CD14-positive monocyte (primary cell): ENCODE measurements at regions not wholly inside any gene's neighbourhood (a gene's known extent, or its start where the extent isn't known, plus 50 kb on each side); places are given as distances from the start of the nearest gene placed in this dataset.

Experiments used
- DNase-seq, 3 donors: peaks; one replicate each; pipeline ENCODE4 v3.0.0-alpha.2; 2011 to 2022
- H2AFZ ChIP-seq: 2 replicates; pipeline ENCODE4 v1.6.0; 2012; ENCODE audit warnings: mild to moderate bottlenecking, low read depth, low read length, inconsistent platforms; ENCODE audit not compliant: insufficient read depth, poor library complexity, severe bottlenecking
- H3K27ac ChIP-seq, 2 donors: 1 replicate in 1 of 2; 2 replicates in 1 of 2; pipeline ENCODE4 v1.5.1; 2012 to 2013; ENCODE audit warnings: low read length in 2 of 2, control low read depth in 1 of 2, inconsistent platforms in 1 of 2, low read depth in 1 of 2, mild to moderate bottlenecking in 1 of 2
- H3K27me3 ChIP-seq, 2 donors: one replicate each; pipeline versions ENCODE4 v1.6.0 to v1.6.1; 2011 to 2013; ENCODE audit warnings: low read length in 2 of 2; ENCODE audit not compliant: control insufficient read depth in 2 of 2, insufficient read depth in 2 of 2
- H3K36me3 ChIP-seq, 2 donors: replicated peaks in 1 of 2; 1 replicate in 1 of 2; 2 replicates in 1 of 2; pipeline versions ENCODE4 v1.5.1 to v1.6.1; 2012 to 2013; ENCODE audit warnings: low read length in 2 of 2, control low read depth in 1 of 2, inconsistent platforms in 1 of 2, mild to moderate bottlenecking in 1 of 2; ENCODE audit not compliant: insufficient read depth in 2 of 2, control insufficient read depth in 1 of 2
- H3K4me1 ChIP-seq, 2 donors: 1 replicate in 1 of 2; 2 replicates in 1 of 2; pipeline versions ENCODE4 v1.5.1 to v1.6.1; 2012 to 2013; ENCODE audit warnings: low read length in 2 of 2, control low read depth in 1 of 2, inconsistent platforms in 1 of 2, mild to moderate bottlenecking in 1 of 2, moderate library complexity in 1 of 2; ENCODE audit not compliant: insufficient read depth in 2 of 2, control insufficient read depth in 1 of 2
- H3K4me2 ChIP-seq: replicated peaks from 2 replicates; pipeline ENCODE3; 2012; ENCODE audit warnings: low read length, moderate library complexity, mild to moderate bottlenecking; ENCODE audit not compliant: poor library complexity, severe bottlenecking; ENCODE audit errors: extremely low read depth
- H3K4me3 ChIP-seq, 3 experiments: fragments of 200-600 bp in 1 of 3; sonication (generic) in 1 of 3; replicated peaks in 1 of 3; 1 replicate in 2 of 3; 2 replicates in 1 of 3; pipeline ENCODE4 v1.5.1; 2011 to 2013; ENCODE audit warnings: low read length in 3 of 3, mild to moderate bottlenecking in 3 of 3, control low read depth in 2 of 3, low read depth in 2 of 3, inconsistent platforms in 1 of 3, moderate library complexity in 1 of 3
- H3K79me2 ChIP-seq: 2 replicates; pipeline ENCODE4 v1.6.0; 2012; ENCODE audit warnings: mild to moderate bottlenecking, control low read depth, inconsistent platforms, low read length, moderate library complexity; ENCODE audit not compliant: insufficient read depth
- H3K9ac ChIP-seq: 2 replicates; pipeline ENCODE4 v1.6.0; 2017; ENCODE audit warnings: low read length, mild to moderate bottlenecking; ENCODE audit not compliant: insufficient read depth, poor library complexity, severe bottlenecking
- H3K9me3 ChIP-seq, 2 donors: replicated peaks in 1 of 2; 1 replicate in 1 of 2; 2 replicates in 1 of 2; pipeline versions ENCODE4 v1.5.1 to v1.6.1; 2012 to 2013; ENCODE audit warnings: low read length in 2 of 2, control low read depth in 1 of 2; ENCODE audit not compliant: control insufficient read depth in 1 of 2, insufficient read depth in 1 of 2
- H4K20me1 ChIP-seq: 2 replicates; pipeline ENCODE4 v1.6.0; 2012; ENCODE audit warnings: mild to moderate bottlenecking, low read length, control low read depth, moderate library complexity; ENCODE audit not compliant: insufficient read depth
- H3K27ac Mint-ChIP-seq, 7 donors: one replicate each; pipeline ENCODE4 v1.8.0; 2020; ENCODE audit warnings: mild to moderate bottlenecking in 7 of 7, mixed read lengths in 7 of 7, moderate library complexity in 6 of 7, inconsistent platforms in 2 of 7
- H3K27me3 Mint-ChIP-seq, 3 donors: one replicate each; pipeline ENCODE4 v1.8.0; 2021 to 2022; ENCODE audit warnings: low read depth in 3 of 3, mild to moderate bottlenecking in 3 of 3, mixed read lengths in 3 of 3, moderate library complexity in 3 of 3, inconsistent platforms in 1 of 3
- H3K36me3 Mint-ChIP-seq, 2 donors: one replicate each; pipeline ENCODE4 v1.8.0; 2020; ENCODE audit warnings: mixed read lengths in 2 of 2, inconsistent platforms in 1 of 2, mild to moderate bottlenecking in 1 of 2
- H3K4me1 Mint-ChIP-seq: one replicate; pipeline ENCODE4 v1.8.0; 2020; ENCODE audit warnings: mild to moderate bottlenecking, mixed read lengths
- H3K4me3 Mint-ChIP-seq, 2 donors: one replicate each; pipeline ENCODE4 v1.8.0; 2020; ENCODE audit warnings: mild to moderate bottlenecking in 2 of 2, mixed read lengths in 2 of 2, moderate library complexity in 1 of 2
- H3K9me3 Mint-ChIP-seq, 7 donors: one replicate each; pipeline ENCODE4 v1.8.0; 2020 to 2022; ENCODE audit warnings: mixed read lengths in 7 of 7, mild to moderate bottlenecking in 6 of 7, moderate library complexity in 6 of 7, inconsistent platforms in 2 of 7
- CTCF ChIP-seq: fragments of 200-600 bp; IDR thresholded peaks from one replicate; pipeline ENCODE4 v1.8.0; 2022; ENCODE audit warnings: antibody characterized with exemption, mild to moderate bottlenecking
- WGBS: methylation state at CpG from one replicate; pipeline ENCODE4 v1.1.5; 2013; ENCODE audit warnings: missing lambda C conversion rate; ENCODE audit not compliant: insufficient coverage; 5-methylcytosine and 5-hydroxymethylcytosine counted together
- intact Hi-C, 2 donors: fragments of 100-400 bp; cut with micrococcal nuclease; formaldehyde crosslinking; loops; one replicate each; pipeline versions ENCODE4 v1.15.0 to v1.15.1; 2023

- DNase-seq: no peak
- H2AFZ ChIP-seq: no peak overlapping the region
- Mint-ChIP-seq H3K27ac (no peak overlapping the region), H3K9me3 (peaks cover 0 to 3% (median 0%) of the 10 kb centered on the region in 7 donors), H3K4me1 (no peaks in the 10 kb centered on the region), H3K36me3 (no peaks in the 10 kb centered on the region), H3K27me3 (no peaks in the 10 kb centered on the region), H3K4me3 (no peak overlapping the region)
- no peak overlapping the region for H3K4me2 ChIP-seq
- H4K20me1 ChIP-seq: no peaks in the 10 kb centered on the region
- no peak for TF ChIP-seq CTCF
- no peak overlapping the region for H3K27ac ChIP-seq
- intact Hi-C loops: no loop called here
- no peaks in the 10 kb centered on the region for H3K4me1 ChIP-seq
- no peaks in the 10 kb centered on the region for H3K36me3 ChIP-seq
- no peaks in the 10 kb centered on the region for H3K27me3 ChIP-seq
- H3K9me3 ChIP-seq: no peaks in the 10 kb centered on the region
- H3K9ac ChIP-seq: no peak overlapping the region
- no CpG with 5 or more reads among the region's 3 CpGs for WGBS
- H3K4me3 ChIP-seq: no peak overlapping the region
- H3K79me2 ChIP-seq: no peaks in the 10 kb centered on the region
Observed at GRCh38 chr13:76048131-76048530, 412.0 kb downstream of the LMO7 start.

DNA sequence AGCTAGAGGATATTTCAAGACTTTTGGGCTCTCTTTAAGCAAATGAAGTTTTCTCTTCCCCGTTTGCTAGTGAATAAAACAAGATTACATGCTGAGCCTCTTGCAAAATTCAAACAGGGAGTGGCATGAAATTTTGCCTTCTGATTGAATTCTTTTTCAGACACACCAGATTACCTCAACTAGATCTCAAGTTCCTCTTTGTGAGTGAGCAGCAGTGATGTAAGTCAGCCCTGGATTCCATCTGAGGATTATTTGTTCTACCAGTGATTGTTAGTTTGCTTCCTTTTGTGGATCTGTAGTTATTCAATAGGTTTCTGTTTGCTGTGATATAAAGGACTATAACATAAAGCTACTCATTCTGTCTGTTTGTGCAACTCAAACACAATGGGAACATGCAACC lies 407.7 kb downstream of the LMO7 start:
- intact Hi-C loops: no loop called here
- Histone ChIP-seq H3K9me3 (no peaks in the 10 kb centered on the region), H3K4me3 (no peak overlapping the region), H4K20me1 (no peaks in the 10 kb centered on the region), H2AFZ (no peak overlapping the region), H3K27ac (no peak overlapping the region), H3K27me3 (no peaks in the 10 kb centered on the region), H3K79me2 (no peaks in the 10 kb centered on the region), H3K9ac (no peak overlapping the region), H3K4me2 (no peak overlapping the region), H3K36me3 (no peaks in the 10 kb centered on the region), H3K4me1 (no peaks in the 10 kb centered on the region)
- H3K9me3 Mint-ChIP-seq: peaks cover 0 to 3% (median 0%) of the 10 kb centered on the region in 7 donors
- no peak overlapping the region for H3K27ac Mint-ChIP-seq
- DNase-seq: no peak
- TF ChIP-seq CTCF: no peak
- no peaks in the 10 kb centered on the region for H3K27me3 Mint-ChIP-seq
- no CpG with 5 or more reads among the region's 1 CpG for WGBS
- no peaks in the 10 kb centered on the region for H3K36me3 Mint-ChIP-seq
- H3K4me1 Mint-ChIP-seq: no peaks in the 10 kb centered on the region
- H3K4me3 Mint-ChIP-seq: no peak overlapping the region
